ENCODE measurements at regions not wholly inside any gene's neighbourhood (a gene's known extent, or its start where the extent isn't known, plus 50 kb on each side); places are given as distances from the start of the nearest gene placed in this dataset.

GRCh38 chr1:244273845-244274619 lies 177.7 kb downstream of the ADSS2 start:
- peak overlapping the region; percentile 73 for H3K27ac ChIP-seq (ENCODE audit: low read length, poor library complexity, severe bottlenecking)
- H3K79me1 ChIP-seq (replicated peaks; ENCODE audit: low read length, poor library complexity, severe bottlenecking): no peaks in the 10 kb centered on the region
- H2BK12ac ChIP-seq (ENCODE audit: low read length in 2 of 2): peak overlapping the region in 1 of 2 experiments; percentile 66
- no peaks in the 10 kb centered on the region for H3K27me3 ChIP-seq (ENCODE audit: control insufficient read depth in 1 of 2, insufficient read depth in 1 of 2, low read length in 2 of 2)
- H4K8ac ChIP-seq (ENCODE audit: low read length): peak overlapping the region; percentile 48
- peak overlapping the region; percentile 29 for H2BK15ac ChIP-seq (ENCODE audit: low read depth, poor library complexity, severe bottlenecking)
- H2BK120ac ChIP-seq (ENCODE audit: low read depth, low read length): no peak overlapping the region
- peaks cover 10% of the 10 kb centered on the region for H3K9me3 ChIP-seq (ENCODE audit: control insufficient read depth, low read length)
- no peak overlapping the region for H3K14ac ChIP-seq (ENCODE audit: low read length in 2 of 2)
- peak; percentile 94 for DNase-seq
- no peak overlapping the region for H3K4ac ChIP-seq (ENCODE audit: low read depth in 1 of 2, low read length in 2 of 2)
- H3K4me2 ChIP-seq (ENCODE audit: low read length, poor library complexity, severe bottlenecking): peak overlapping the region; percentile 17
- H3K18ac ChIP-seq (ENCODE audit: low read depth in 1 of 2, low read length in 2 of 2): peak overlapping the region in 1 of 2 experiments; percentile 37
- peak overlapping the region; percentile 80 for H3K9ac ChIP-seq (ENCODE audit: low read length)
- H2BK5ac ChIP-seq (ENCODE audit: low read depth, low read length, poor library complexity, severe bottlenecking): no peak overlapping the region
- H2AK5ac ChIP-seq (ENCODE audit: low read length, severe bottlenecking): no peak overlapping the region
- H3K23ac ChIP-seq (ENCODE audit: low read length in 2 of 2): no peak overlapping the region
- peak overlapping the region in 1 of 2 experiments; percentile 63 for H3K4me3 ChIP-seq (ENCODE audit: insufficient read depth in 1 of 2, low read depth in 1 of 2, low read length in 2 of 2)
- H3K4me1 ChIP-seq (ENCODE audit: control insufficient read depth, insufficient read depth, low read depth, low read length): peaks cover 10% of the 10 kb centered on the region
- WGBS: 27% methylated on average over 13 of the region's 13 CpGs
- H2AFZ ChIP-seq (ENCODE audit: low read depth, low read length): peak overlapping the region; percentile 54
- no peak overlapping the region for H4K91ac ChIP-seq (ENCODE audit: low read length)
- no peaks in the 10 kb centered on the region for H3K36me3 ChIP-seq (ENCODE audit: control insufficient read depth in 1 of 2, insufficient read depth in 2 of 2, low read depth in 1 of 2, low read length in 2 of 2)

GRCh38 chr1:244276646-244277045 lies 175.1 kb downstream of the ADSS2 start:
- 51% methylated on average over 2 of the region's 3 CpGs for WGBS
- no peak overlapping the region for H3K9ac ChIP-seq (ENCODE audit: low read length)
- no peak overlapping the region for H3K14ac ChIP-seq (ENCODE audit: low read length in 2 of 2)
- H2AK5ac ChIP-seq (ENCODE audit: low read length, severe bottlenecking): no peak overlapping the region
- H3K4me3 ChIP-seq (ENCODE audit: insufficient read depth in 1 of 2, low read depth in 1 of 2, low read length in 2 of 2): no peak overlapping the region
- DNase-seq: peak; percentile 28
- H2BK5ac ChIP-seq (ENCODE audit: low read depth, low read length, poor library complexity, severe bottlenecking): no peak overlapping the region
- H2BK120ac ChIP-seq (ENCODE audit: low read depth, low read length): no peak overlapping the region
- H2AFZ ChIP-seq (ENCODE audit: low read depth, low read length): no peak overlapping the region
- no peak overlapping the region for H3K27ac ChIP-seq (ENCODE audit: low read length, poor library complexity, severe bottlenecking)
- H3K23ac ChIP-seq (ENCODE audit: low read length in 2 of 2): no peak overlapping the region
- no peaks in the 10 kb centered on the region for H3K9me3 ChIP-seq (ENCODE audit: control insufficient read depth, low read length)
- H4K91ac ChIP-seq (ENCODE audit: low read length): no peak overlapping the region
- no peaks in the 10 kb centered on the region for H3K36me3 ChIP-seq (ENCODE audit: control insufficient read depth in 1 of 2, insufficient read depth in 2 of 2, low read depth in 1 of 2, low read length in 2 of 2)
- no peaks in the 10 kb centered on the region for H3K79me1 ChIP-seq (replicated peaks; ENCODE audit: low read length, poor library complexity, severe bottlenecking)
- peaks cover 10% of the 10 kb centered on the region for H3K4me1 ChIP-seq (ENCODE audit: control insufficient read depth, insufficient read depth, low read depth, low read length)
- no peak overlapping the region for H3K4me2 ChIP-seq (ENCODE audit: low read length, poor library complexity, severe bottlenecking)
- no peak overlapping the region for H3K4ac ChIP-seq (ENCODE audit: low read depth in 1 of 2, low read length in 2 of 2)
- H4K8ac ChIP-seq (ENCODE audit: low read length): no peak overlapping the region
- H2BK15ac ChIP-seq (ENCODE audit: low read depth, poor library complexity, severe bottlenecking): no peak overlapping the region
- H2BK12ac ChIP-seq (ENCODE audit: low read length in 2 of 2): no peak overlapping the region
- no peak overlapping the region for H3K18ac ChIP-seq (ENCODE audit: low read depth in 1 of 2, low read length in 2 of 2)
- H3K27me3 ChIP-seq (ENCODE audit: control insufficient read depth in 1 of 2, insufficient read depth in 1 of 2, low read length in 2 of 2): no peaks in the 10 kb centered on the region

- Histone ChIP-seq H3K27me3 (ENCODE audit: control insufficient read depth in 1 of 2, insufficient read depth in 1 of 2, low read length in 2 of 2) (no peaks in the 10 kb centered on the region), H3K18ac (ENCODE audit: low read depth in 1 of 2, low read length in 2 of 2) (no peak overlapping the region), H3K4ac (ENCODE audit: low read depth in 1 of 2, low read length in 2 of 2) (peak overlapping the region in 1 of 2 experiments; percentile 51), H3K9ac (ENCODE audit: low read length) (no peak overlapping the region), H3K27ac (ENCODE audit: low read length, poor library complexity, severe bottlenecking) (no peak overlapping the region), H2BK15ac (ENCODE audit: low read depth, poor library complexity, severe bottlenecking) (no peak overlapping the region), H4K91ac (ENCODE audit: low read length) (no peak overlapping the region), H2BK12ac (ENCODE audit: low read length in 2 of 2) (peak overlapping the region in 1 of 2 experiments; percentile 98), H3K4me2 (ENCODE audit: low read length, poor library complexity, severe bottlenecking) (no peak overlapping the region), H4K8ac (ENCODE audit: low read length) (no peak overlapping the region), H3K4me3 (ENCODE audit: insufficient read depth in 1 of 2, low read depth in 1 of 2, low read length in 2 of 2) (no peak overlapping the region), H2BK5ac (ENCODE audit: low read depth, low read length, poor library complexity, severe bottlenecking) (no peak overlapping the region), H3K79me1 (replicated peaks; ENCODE audit: low read length, poor library complexity, severe bottlenecking) (no peaks in the 10 kb centered on the region), H3K36me3 (ENCODE audit: control insufficient read depth in 1 of 2, insufficient read depth in 2 of 2, low read depth in 1 of 2, low read length in 2 of 2) (peaks cover 0 to 3% of the 10 kb centered on the region in 2 experiments), H3K23ac (ENCODE audit: low read length in 2 of 2) (no peak overlapping the region), H2AK5ac (ENCODE audit: low read length, severe bottlenecking) (no peak overlapping the region), H3K14ac (ENCODE audit: low read length in 2 of 2) (no peak overlapping the region), H2AFZ (ENCODE audit: low read depth, low read length) (peak overlapping the region; percentile 29), H3K4me1 (ENCODE audit: control insufficient read depth, insufficient read depth, low read depth, low read length) (peaks cover 2% of the 10 kb centered on the region), H3K9me3 (ENCODE audit: control insufficient read depth, low read length) (no peaks in the 10 kb centered on the region), H2BK120ac (ENCODE audit: low read depth, low read length) (no peak overlapping the region)
- 69% methylated on average over 7 of the region's 7 CpGs for WGBS
- peak; percentile 34 for DNase-seq
These were observed 171.5 kb downstream of the ADSS2 start for GRCh38 chr1:244280201-244280600.

- H3K14ac ChIP-seq (ENCODE audit: low read length in 2 of 2): no peak overlapping the region
- H3K4me1 ChIP-seq (ENCODE audit: control insufficient read depth, insufficient read depth, low read depth, low read length): peaks cover 2% of the 10 kb centered on the region
- peaks cover 0 to 3% of the 10 kb centered on the region in 2 experiments for H3K36me3 ChIP-seq (ENCODE audit: control insufficient read depth in 1 of 2, insufficient read depth in 2 of 2, low read depth in 1 of 2, low read length in 2 of 2)
- H4K91ac ChIP-seq (ENCODE audit: low read length): no peak overlapping the region
- no peak overlapping the region for H3K27ac ChIP-seq (ENCODE audit: low read length, poor library complexity, severe bottlenecking)
- no peak overlapping the region for H3K23ac ChIP-seq (ENCODE audit: low read length in 2 of 2)
- H2BK15ac ChIP-seq (ENCODE audit: low read depth, poor library complexity, severe bottlenecking): no peak overlapping the region
- H3K4ac ChIP-seq (ENCODE audit: low read depth in 1 of 2, low read length in 2 of 2): no peak overlapping the region
- no peak overlapping the region for H2AK5ac ChIP-seq (ENCODE audit: low read length, severe bottlenecking)
- no peak overlapping the region for H3K4me2 ChIP-seq (ENCODE audit: low read length, poor library complexity, severe bottlenecking)
- H2BK5ac ChIP-seq (ENCODE audit: low read depth, low read length, poor library complexity, severe bottlenecking): no peak overlapping the region
- WGBS: 0% methylated on average over 1 of the region's 1 CpG
- H3K9ac ChIP-seq (ENCODE audit: low read length): no peak overlapping the region
- DNase-seq: peak; percentile 64
- no peak overlapping the region for H4K8ac ChIP-seq (ENCODE audit: low read length)
- no peak overlapping the region for H2AFZ ChIP-seq (ENCODE audit: low read depth, low read length)
- H3K18ac ChIP-seq (ENCODE audit: low read depth in 1 of 2, low read length in 2 of 2): no peak overlapping the region
- H3K27me3 ChIP-seq (ENCODE audit: control insufficient read depth in 1 of 2, insufficient read depth in 1 of 2, low read length in 2 of 2): no peaks in the 10 kb centered on the region
- H2BK120ac ChIP-seq (ENCODE audit: low read depth, low read length): no peak overlapping the region
- no peak overlapping the region for H2BK12ac ChIP-seq (ENCODE audit: low read length in 2 of 2)
- H3K9me3 ChIP-seq (ENCODE audit: control insufficient read depth, low read length): no peaks in the 10 kb centered on the region
- H3K79me1 ChIP-seq (replicated peaks; ENCODE audit: low read length, poor library complexity, severe bottlenecking): no peaks in the 10 kb centered on the region
- no peak overlapping the region for H3K4me3 ChIP-seq (ENCODE audit: insufficient read depth in 1 of 2, low read depth in 1 of 2, low read length in 2 of 2)
These were observed 170.8 kb downstream of the ADSS2 start for GRCh38 chr1:244280859-244281258.

All from mesenchymal stem cell (in vitro differentiated cells and primary cell).